Stimulated activated naive CD8-positive, alpha-beta T cell treated with anti-CD3 and anti-CD28 coated beads, Interleukin-15, Interleukin-2, amounts not matched to agents 100 ng/mL and 50 ng/mL, for 24 hours (primary cell): ENCODE measurements at regions not wholly inside any gene's neighbourhood (a gene's known extent, or its start where the extent isn't known, plus 50 kb on each side); places are given as distances from the start of the nearest gene placed in this dataset.
"Not testable (repeated sequence)": the region's sequence is repeated elsewhere in the genome, so short reads cannot be mapped to it uniquely, and the experiment has no call there.

Source experiments
- H3K27ac Mint-ChIP-seq: one replicate; pipeline ENCODE4 v1.8.0; 2021; ENCODE audit warnings: mild to moderate bottlenecking, mixed read lengths
- H3K27me3 Mint-ChIP-seq: one replicate; pipeline ENCODE4 v1.8.0; 2021; ENCODE audit warnings: mixed read lengths
- H3K36me3 Mint-ChIP-seq: one replicate; pipeline ENCODE4 v1.8.0; 2021; ENCODE audit warnings: low read depth, mixed read lengths
- H3K4me1 Mint-ChIP-seq: one replicate; pipeline ENCODE4 v1.8.0; 2021; ENCODE audit warnings: low read depth, mixed read lengths
- H3K4me3 Mint-ChIP-seq: one replicate; pipeline ENCODE4 v1.8.0; 2021; ENCODE audit warnings: mild to moderate bottlenecking, mixed read lengths
- H3K9me3 Mint-ChIP-seq: one replicate; pipeline ENCODE4 v1.8.0; 2021; ENCODE audit warnings: mixed read lengths

DNA sequence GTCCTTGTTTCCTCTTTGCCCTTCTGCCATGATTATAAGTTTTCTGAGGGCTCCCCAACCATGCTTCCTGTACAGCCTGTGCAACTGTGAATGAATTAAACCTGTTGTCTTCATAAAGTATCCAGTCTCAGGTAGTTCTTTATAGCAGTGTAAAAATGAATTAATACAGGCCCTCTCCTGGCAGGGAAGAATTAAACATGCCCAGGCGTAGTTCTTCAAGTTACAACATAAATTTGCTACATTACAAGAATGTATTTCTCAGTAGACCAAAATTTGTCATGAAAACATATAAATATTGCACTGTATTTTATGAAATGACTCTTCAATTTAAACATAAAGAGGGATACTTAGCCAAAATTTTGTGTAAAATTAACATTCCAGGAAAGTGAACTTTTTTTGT lies 1089.9 kb upstream of the PCDH10 start:
- Mint-ChIP-seq H3K27ac (no peak overlapping the region), H3K4me1 (no peaks in the 10 kb centered on the region), H3K36me3 (no peaks in the 10 kb centered on the region), H3K4me3 (no peak overlapping the region), H3K27me3 (no peaks in the 10 kb centered on the region), H3K9me3 (peaks cover 12% of the 10 kb centered on the region)

- Mint-ChIP-seq H3K36me3 (no peaks in the 10 kb centered on the region), H3K4me3 (no peak overlapping the region), H3K9me3 (peaks cover 8% of the 10 kb centered on the region), H3K27ac (no peak overlapping the region), H3K27me3 (no peaks in the 10 kb centered on the region), H3K4me1 (no peaks in the 10 kb centered on the region)
Observed at GRCh38 chr4:132062611-132063239, 1086.4 kb upstream of the PCDH10 start.

GRCh38 chr4:132063829-132064228 lies 1085.3 kb upstream of the PCDH10 start:
- no peak overlapping the region for H3K4me3 Mint-ChIP-seq
- no peaks in the 10 kb centered on the region for H3K36me3 Mint-ChIP-seq
- H3K9me3 Mint-ChIP-seq = peaks cover 7% of the 10 kb centered on the region
- H3K4me1 Mint-ChIP-seq = no peaks in the 10 kb centered on the region
- no peak overlapping the region for H3K27ac Mint-ChIP-seq
- no peaks in the 10 kb centered on the region for H3K27me3 Mint-ChIP-seq

- Mint-ChIP-seq H3K27ac (no peak overlapping the region), H3K4me3 (no peak overlapping the region)
Observed at GRCh38 chr4:132065940-132066495, 1083.1 kb upstream of the PCDH10 start.

GRCh38 chr4:132071815-132072214 lies 1077.3 kb upstream of the PCDH10 start:
- Mint-ChIP-seq H3K4me3 (no peak overlapping the region), H3K27ac (no peak overlapping the region), H3K27me3 (no peaks in the 10 kb centered on the region), H3K9me3 (peaks cover 3% of the 10 kb centered on the region), H3K4me1 (no peaks in the 10 kb centered on the region), H3K36me3 (no peaks in the 10 kb centered on the region)

More at GRCh38 chr4:132065940-132066495, 1083.1 kb upstream of the PCDH10 start:
- no peaks in the 10 kb centered on the region for H3K27me3 Mint-ChIP-seq
- H3K9me3 Mint-ChIP-seq = peaks cover 4% of the 10 kb centered on the region
- H3K4me1 Mint-ChIP-seq = no peaks in the 10 kb centered on the region
- H3K36me3 Mint-ChIP-seq = no peaks in the 10 kb centered on the region

DNA sequence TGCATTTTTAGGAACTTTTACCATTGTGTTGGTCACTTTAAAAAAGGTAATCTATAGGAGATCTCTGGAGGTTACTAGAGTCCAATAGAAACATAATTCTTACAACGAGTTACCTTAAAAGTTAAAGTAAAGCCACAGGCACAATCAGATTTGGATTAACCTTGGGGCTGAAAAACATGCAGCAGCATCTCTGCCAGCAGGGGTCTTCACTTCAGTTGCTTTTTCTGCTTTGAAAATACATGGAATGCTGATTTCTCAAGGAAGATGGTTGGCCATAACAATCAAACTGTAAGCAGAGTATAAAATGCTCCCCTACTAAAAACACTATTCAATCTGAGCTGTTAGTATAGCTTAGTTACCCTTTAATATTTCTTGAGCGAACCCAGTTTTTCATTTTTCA lies 1072.3 kb upstream of the PCDH10 start:
- H3K27ac Mint-ChIP-seq = no peak overlapping the region
- peaks cover 6% of the 10 kb centered on the region for H3K9me3 Mint-ChIP-seq
- H3K36me3 Mint-ChIP-seq = no peaks in the 10 kb centered on the region
- H3K4me1 Mint-ChIP-seq = no peaks in the 10 kb centered on the region
- H3K27me3 Mint-ChIP-seq = no peaks in the 10 kb centered on the region
- H3K4me3 Mint-ChIP-seq = no peak overlapping the region

DNA sequence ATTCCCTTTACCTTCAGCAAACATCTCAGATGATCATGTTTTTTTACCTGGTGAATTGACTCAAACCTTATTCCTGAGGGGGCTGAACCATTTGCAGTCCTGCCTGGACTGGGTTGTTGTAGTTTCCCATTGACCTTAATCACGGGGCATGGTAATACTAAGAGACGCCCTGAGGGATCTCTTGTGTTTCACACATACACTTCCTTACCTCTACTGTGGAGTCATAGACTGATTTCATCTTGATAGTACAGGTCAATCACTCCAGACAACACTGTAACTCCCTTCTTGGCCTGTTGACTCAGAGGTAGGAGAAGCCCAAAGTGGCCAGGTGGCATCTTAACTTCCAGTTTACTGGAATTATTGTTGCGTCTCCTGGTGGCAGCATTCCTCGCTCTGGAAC lies 1064.0 kb upstream of the PCDH10 start:
- Mint-ChIP-seq H3K27me3 (no peaks in the 10 kb centered on the region), H3K9me3 (peaks cover 11% of the 10 kb centered on the region), H3K4me3 (no peak overlapping the region), H3K4me1 (no peaks in the 10 kb centered on the region), H3K27ac (no peak overlapping the region), H3K36me3 (no peaks in the 10 kb centered on the region)

DNA sequence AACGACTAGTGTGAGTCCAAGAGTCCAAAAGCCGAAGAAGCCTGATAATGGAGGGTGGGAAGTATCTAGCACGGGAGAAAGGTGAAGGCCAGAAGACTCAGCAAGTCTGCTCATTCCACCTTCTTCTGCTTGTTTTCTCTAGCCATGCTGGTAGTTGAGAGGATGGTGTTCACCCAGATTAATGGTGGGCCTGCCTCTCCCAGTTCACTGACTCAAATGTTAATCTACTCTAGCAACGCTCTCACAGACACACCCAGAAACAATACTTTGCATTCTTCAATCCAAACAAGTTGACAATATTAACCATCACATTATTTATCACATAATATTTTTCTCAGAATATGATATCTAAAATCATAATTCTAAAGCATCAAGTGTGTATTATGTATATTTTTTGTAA lies 1055.1 kb upstream of the PCDH10 start:
- H3K9me3 Mint-ChIP-seq = peaks cover 10% of the 10 kb centered on the region
- no peak overlapping the region for H3K27ac Mint-ChIP-seq
- H3K36me3 Mint-ChIP-seq = no peaks in the 10 kb centered on the region
- H3K27me3 Mint-ChIP-seq = no peaks in the 10 kb centered on the region
- H3K4me1 Mint-ChIP-seq = no peaks in the 10 kb centered on the region
- H3K4me3 Mint-ChIP-seq = no peak overlapping the region

GRCh38 chr4:132097041-132097440 lies 1052.1 kb upstream of the PCDH10 start:
- peaks cover 6% of the 10 kb centered on the region for H3K9me3 Mint-ChIP-seq
- H3K27me3 Mint-ChIP-seq = no peaks in the 10 kb centered on the region
- no peaks in the 10 kb centered on the region for H3K36me3 Mint-ChIP-seq
- H3K27ac Mint-ChIP-seq = no peak overlapping the region
- no peak overlapping the region for H3K4me3 Mint-ChIP-seq
- no peaks in the 10 kb centered on the region for H3K4me1 Mint-ChIP-seq

DNA sequence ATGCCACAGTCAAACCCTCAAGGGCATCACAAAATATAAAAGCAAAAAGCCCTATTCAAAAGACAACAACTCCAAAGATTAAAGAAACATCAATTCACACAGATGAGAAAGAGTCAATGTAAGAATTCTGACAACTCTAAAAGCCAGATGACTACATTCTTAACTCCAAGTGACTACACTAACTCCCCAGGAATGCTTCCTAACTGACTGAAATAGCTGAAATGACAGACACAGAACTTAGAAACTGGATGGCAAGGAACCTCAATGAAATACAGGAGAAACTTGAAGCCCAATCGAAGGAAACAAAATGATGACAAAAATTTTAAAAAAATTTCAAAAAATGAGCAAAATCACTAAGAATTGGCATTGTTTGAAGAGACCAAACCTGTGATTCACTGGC lies 1047.6 kb upstream of the PCDH10 start:
- Mint-ChIP-seq H3K4me3 (no peak overlapping the region), H3K4me1 (no peaks in the 10 kb centered on the region), H3K27ac (no peak overlapping the region), H3K27me3 (no peaks in the 10 kb centered on the region), H3K36me3 (no peaks in the 10 kb centered on the region), H3K9me3 (peaks cover 4% of the 10 kb centered on the region)

DNA sequence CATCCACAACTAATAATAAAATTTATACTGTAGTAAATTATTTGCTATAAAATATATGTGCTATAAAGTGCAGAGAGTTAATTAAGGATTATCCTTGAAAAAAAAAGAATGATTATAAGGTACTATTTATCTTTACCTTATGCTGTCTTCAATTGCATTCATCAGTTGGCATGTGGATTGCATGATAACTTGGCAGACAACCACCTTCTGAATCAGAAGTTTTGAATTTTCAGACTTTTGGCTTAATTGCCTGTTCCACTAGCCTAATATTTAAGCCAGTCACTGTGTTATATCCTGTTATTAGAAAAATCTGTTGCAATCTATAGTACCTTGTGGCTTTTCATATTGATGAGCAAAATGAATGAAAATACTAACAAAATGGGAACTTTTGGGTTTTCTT lies 1040.3 kb upstream of the PCDH10 start:
- no peak overlapping the region for H3K27ac Mint-ChIP-seq
- no peak overlapping the region for H3K4me3 Mint-ChIP-seq
- H3K4me1 Mint-ChIP-seq = no peaks in the 10 kb centered on the region
- H3K27me3 Mint-ChIP-seq = no peaks in the 10 kb centered on the region
- H3K9me3 Mint-ChIP-seq = no peaks in the 10 kb centered on the region
- no peaks in the 10 kb centered on the region for H3K36me3 Mint-ChIP-seq

GRCh38 chr4:132114885-132115284 lies 1034.2 kb upstream of the PCDH10 start:
- Mint-ChIP-seq H3K27me3 (no peaks in the 10 kb centered on the region), H3K27ac (no peak overlapping the region), H3K36me3 (no peaks in the 10 kb centered on the region), H3K4me1 (no peaks in the 10 kb centered on the region), H3K9me3 (no peaks in the 10 kb centered on the region), H3K4me3 (no peak overlapping the region)

DNA sequence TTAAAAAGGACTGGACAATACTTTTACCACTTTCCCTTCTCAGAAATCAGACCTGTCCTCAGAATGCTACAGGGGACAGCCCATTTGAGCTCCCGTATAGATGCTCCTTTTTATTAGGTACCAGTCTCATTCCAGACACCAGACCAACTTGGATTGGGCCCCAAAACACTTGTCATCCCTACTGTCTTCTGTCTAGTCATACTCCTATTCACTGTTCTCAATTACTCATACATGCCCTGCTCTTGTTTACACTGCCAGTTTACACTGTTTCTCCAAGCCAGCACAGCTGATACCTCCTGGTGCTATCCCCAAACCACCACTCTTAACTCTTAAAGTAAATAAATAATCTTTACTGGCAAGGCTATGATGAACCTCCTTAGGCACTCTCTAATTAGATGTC lies 1026.4 kb upstream of the PCDH10 start:
- not testable (repeated sequence) for H3K9me3 Mint-ChIP-seq, H3K27ac Mint-ChIP-seq, H3K4me3 Mint-ChIP-seq, H3K27me3 Mint-ChIP-seq, H3K36me3 Mint-ChIP-seq, H3K4me1 Mint-ChIP-seq

DNA sequence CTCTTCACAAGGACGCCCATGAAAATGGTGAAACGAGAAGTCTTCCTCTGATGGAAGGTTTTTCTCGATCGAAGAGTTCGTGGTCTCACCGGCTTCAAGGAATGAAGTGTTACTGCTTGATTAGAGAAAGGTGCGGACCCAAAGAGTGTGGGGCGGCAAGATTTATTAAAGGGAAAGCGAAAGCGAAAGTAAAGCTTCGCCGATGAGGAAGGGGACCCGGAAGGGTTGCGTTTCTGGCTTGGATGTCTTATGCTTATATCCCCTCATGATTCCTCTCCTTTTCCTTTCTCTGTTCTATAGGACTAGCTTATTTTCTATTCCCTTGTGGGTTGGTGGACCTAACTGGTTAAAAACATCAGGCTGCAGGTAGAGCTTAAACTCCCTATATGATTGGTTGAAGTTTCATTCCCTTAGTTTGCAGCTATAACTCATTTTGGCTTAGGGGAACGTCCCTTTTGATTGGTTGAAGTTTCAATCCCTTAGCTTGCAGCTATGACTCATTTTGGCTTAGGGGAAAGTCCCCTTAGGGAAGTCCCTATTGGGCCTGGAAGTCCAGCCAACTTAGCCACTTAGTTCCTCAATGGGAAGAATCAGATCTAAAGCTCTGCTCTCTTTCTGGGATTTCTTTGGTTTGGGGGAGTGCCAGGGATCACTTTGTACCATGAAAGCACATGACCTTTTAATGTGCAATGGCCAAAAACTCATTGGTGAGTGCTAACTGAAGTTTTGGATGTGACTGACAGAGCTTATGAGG lies 1025.0 kb upstream of the PCDH10 start:
- H3K4me3 Mint-ChIP-seq = no peak overlapping the region
- no peaks in the 10 kb centered on the region for H3K27me3 Mint-ChIP-seq
- H3K9me3 Mint-ChIP-seq = no peaks in the 10 kb centered on the region
- H3K36me3 Mint-ChIP-seq = no peaks in the 10 kb centered on the region
- peaks cover 8% of the 10 kb centered on the region for H3K4me1 Mint-ChIP-seq
- no peak overlapping the region for H3K27ac Mint-ChIP-seq

DNA sequence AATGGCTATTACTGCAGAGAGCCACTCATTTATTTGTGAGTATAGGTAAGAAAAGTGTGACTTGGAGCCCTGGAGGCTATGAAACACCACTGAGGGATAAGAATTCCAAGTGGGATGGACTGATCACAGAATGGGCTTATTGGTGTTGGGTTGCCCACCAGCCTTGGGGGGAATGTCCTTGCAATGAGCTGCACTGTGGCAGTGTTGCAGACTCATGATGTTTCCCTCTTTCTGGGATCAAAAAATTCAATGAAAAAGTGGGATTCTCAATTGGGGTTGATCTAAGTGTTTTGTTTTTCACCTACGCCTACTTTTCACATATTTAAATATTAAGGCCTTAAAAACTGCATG lies 1024.5 kb upstream of the PCDH10 start:
- Mint-ChIP-seq H3K4me1 (peaks cover 8% of the 10 kb centered on the region), H3K4me3 (no peak overlapping the region), H3K9me3 (no peaks in the 10 kb centered on the region), H3K27ac (no peak overlapping the region), H3K27me3 (no peaks in the 10 kb centered on the region), H3K36me3 (no peaks in the 10 kb centered on the region)

DNA sequence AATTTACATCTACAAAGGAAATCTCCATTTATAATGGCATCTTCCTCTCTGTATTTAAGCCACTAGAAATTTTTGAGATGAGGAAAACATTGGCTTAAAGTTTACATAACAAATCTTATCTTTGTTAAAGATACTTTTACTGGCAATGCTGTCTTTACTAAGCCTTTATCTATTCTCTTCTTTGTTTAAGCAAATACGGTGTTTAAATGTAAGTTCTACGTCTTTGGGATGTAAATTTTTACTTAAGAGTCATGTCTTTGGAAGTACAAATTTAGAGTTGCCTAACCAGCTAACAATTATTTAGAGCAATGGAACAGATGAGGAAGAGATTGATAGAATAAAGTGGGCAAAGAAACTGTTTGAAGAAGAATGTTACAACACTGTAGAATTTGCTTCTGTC lies 1024.0 kb upstream of the PCDH10 start:
- no peaks in the 10 kb centered on the region for H3K9me3 Mint-ChIP-seq
- peaks cover 8% of the 10 kb centered on the region for H3K4me1 Mint-ChIP-seq
- no peak overlapping the region for H3K4me3 Mint-ChIP-seq
- H3K36me3 Mint-ChIP-seq = no peaks in the 10 kb centered on the region
- H3K27me3 Mint-ChIP-seq = no peaks in the 10 kb centered on the region
- H3K27ac Mint-ChIP-seq = no peak overlapping the region
